Nephron (organoid): ENCODE measurements at regions not wholly inside any gene's neighbourhood (a gene's known extent, or its start where the extent isn't known, plus 50 kb on each side); places are given as distances from the start of the nearest gene placed in this dataset.

Source experiments
- H3K27ac Mint-ChIP-seq, 3 experiments: 2 replicates each; pipeline ENCODE4 v1.8.0; 2020; ENCODE audit warnings: mixed read lengths in 3 of 3, mild to moderate bottlenecking in 2 of 3, moderate library complexity in 1 of 3
- H3K27me3 Mint-ChIP-seq: 2 replicates; pipeline ENCODE4 v1.8.0; 2021; ENCODE audit warnings: low read depth, mild to moderate bottlenecking, moderate library complexity, mixed read lengths
- H3K36me3 Mint-ChIP-seq: 2 replicates; pipeline ENCODE4 v1.8.0; 2020; ENCODE audit warnings: low read depth, mixed read lengths
- H3K4me1 Mint-ChIP-seq: 2 replicates; pipeline ENCODE4 v1.8.0; 2020; ENCODE audit warnings: mixed read lengths
- H3K4me3 Mint-ChIP-seq, 3 experiments: 2 replicates each; pipeline ENCODE4 v1.8.0; 2020; ENCODE audit warnings: mild to moderate bottlenecking in 3 of 3, mixed read lengths in 3 of 3, moderate library complexity in 2 of 3
- H3K9me3 Mint-ChIP-seq: 2 replicates; pipeline ENCODE4 v1.8.0; 2020; ENCODE audit warnings: mixed read lengths
- CTCF ChIP-seq, 3 experiments: fragments of 200-600 bp; sonication (generic); IDR thresholded peaks; one replicate each; pipeline ENCODE4 v1.5.0; 2021; ENCODE audit warnings: antibody characterized with exemption in 3 of 3; ENCODE audit not compliant: unreplicated experiment in 3 of 3

- H3K27ac Mint-ChIP-seq = peak overlapping the region in 1 of 3 experiments; percentile 7
- TF ChIP-seq CTCF (IDR thresholded peaks at IDR 0.05; ENCODE audit: unreplicated experiment in 3 of 3) = no peak
- no peaks in the 10 kb centered on the region for H3K36me3 Mint-ChIP-seq
- H3K27me3 Mint-ChIP-seq = no peaks in the 10 kb centered on the region
- H3K4me3 Mint-ChIP-seq = no peak overlapping the region
- peaks cover 24% of the 10 kb centered on the region for H3K4me1 Mint-ChIP-seq
- no peaks in the 10 kb centered on the region for H3K9me3 Mint-ChIP-seq
Observed at GRCh38 chr7:85510287-85510686, 323.4 kb upstream of the SEMA3D start.

DNA sequence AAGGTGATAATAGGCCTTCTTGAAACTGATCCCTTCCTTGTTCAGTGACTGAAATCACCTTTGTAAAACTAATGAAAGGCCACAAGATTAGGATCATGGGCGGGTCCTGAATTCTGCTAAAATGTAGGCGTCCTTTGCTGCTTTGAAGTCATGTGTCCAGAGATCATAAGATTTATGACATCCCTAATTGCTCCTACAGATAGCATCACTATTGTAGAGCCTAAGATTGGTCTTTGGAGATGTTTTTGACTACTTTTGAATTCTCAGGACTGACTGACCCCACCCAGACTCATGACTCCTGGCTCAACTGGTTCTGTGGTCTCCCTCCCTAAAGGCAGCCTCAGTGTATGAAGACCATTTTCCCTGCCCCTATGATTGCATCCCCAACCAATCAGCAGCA is 322.6 kb upstream of the SEMA3D start:
- H3K27ac Mint-ChIP-seq = no peak overlapping the region
- peaks cover 21% of the 10 kb centered on the region for H3K4me1 Mint-ChIP-seq
- H3K4me3 Mint-ChIP-seq = no peak overlapping the region
- no peak for TF ChIP-seq CTCF (IDR thresholded peaks at IDR 0.05; ENCODE audit: unreplicated experiment in 3 of 3)
- H3K36me3 Mint-ChIP-seq = no peaks in the 10 kb centered on the region
- H3K27me3 Mint-ChIP-seq = no peaks in the 10 kb centered on the region
- peaks cover 1% of the 10 kb centered on the region for H3K9me3 Mint-ChIP-seq

GRCh38 chr7:85508642-85509410 is 322.0 kb upstream of the SEMA3D start:
- H3K27ac Mint-ChIP-seq = peak overlapping the region in 1 of 3 experiments; percentile 73
- H3K36me3 Mint-ChIP-seq = no peaks in the 10 kb centered on the region
- H3K27me3 Mint-ChIP-seq = no peaks in the 10 kb centered on the region
- H3K4me3 Mint-ChIP-seq = no peak overlapping the region
- peaks cover 21% of the 10 kb centered on the region for H3K4me1 Mint-ChIP-seq
- TF ChIP-seq CTCF (IDR thresholded peaks at IDR 0.05; ENCODE audit: unreplicated experiment in 3 of 3) = no peak
- H3K9me3 Mint-ChIP-seq = peaks cover 7% of the 10 kb centered on the region

GRCh38 chr7:85498031-85498430 is 311.2 kb upstream of the SEMA3D start:
- Mint-ChIP-seq H3K27me3 (no peaks in the 10 kb centered on the region), H3K27ac (peak overlapping the region; percentile 44 to 80 (median 66)), H3K9me3 (peaks cover 8% of the 10 kb centered on the region), H3K4me3 (no peak overlapping the region), H3K4me1 (peaks cover 10% of the 10 kb centered on the region), H3K36me3 (no peaks in the 10 kb centered on the region)
- no peak for TF ChIP-seq CTCF (IDR thresholded peaks at IDR 0.05; ENCODE audit: unreplicated experiment in 3 of 3)

GRCh38 chr7:85489498-85489897 is 302.6 kb upstream of the SEMA3D start:
- Mint-ChIP-seq H3K27ac (no peak overlapping the region), H3K36me3 (no peaks in the 10 kb centered on the region), H3K9me3 (no peaks in the 10 kb centered on the region), H3K27me3 (no peaks in the 10 kb centered on the region), H3K4me3 (no peak overlapping the region), H3K4me1 (no peaks in the 10 kb centered on the region)
- no peak for TF ChIP-seq CTCF (IDR thresholded peaks at IDR 0.05; ENCODE audit: unreplicated experiment in 3 of 3)

DNA sequence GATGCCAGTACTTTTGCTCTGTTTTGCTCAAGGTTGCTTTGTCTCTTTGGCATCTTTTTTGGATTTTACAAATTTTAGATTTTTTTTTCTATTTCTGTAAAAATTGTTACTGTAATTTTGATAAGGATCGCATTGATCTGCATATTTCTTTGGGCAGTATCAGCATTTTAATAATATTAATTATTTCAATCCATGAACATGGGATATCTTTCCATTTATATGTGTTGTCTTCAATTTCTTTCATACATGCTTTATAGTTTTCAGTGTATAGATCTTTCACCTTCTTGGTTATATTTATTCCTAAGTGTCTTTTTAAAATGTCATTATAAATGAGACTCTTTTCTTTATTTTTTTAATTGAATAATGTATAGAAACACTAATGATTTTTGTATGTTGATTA is 301.6 kb upstream of the SEMA3D start:
- no peak overlapping the region for H3K4me3 Mint-ChIP-seq
- no peaks in the 10 kb centered on the region for H3K9me3 Mint-ChIP-seq
- no peaks in the 10 kb centered on the region for H3K36me3 Mint-ChIP-seq
- no peaks in the 10 kb centered on the region for H3K27me3 Mint-ChIP-seq
- H3K4me1 Mint-ChIP-seq = no peaks in the 10 kb centered on the region
- H3K27ac Mint-ChIP-seq = no peak overlapping the region
- no peak for TF ChIP-seq CTCF (IDR thresholded peaks at IDR 0.05; ENCODE audit: unreplicated experiment in 3 of 3)
